GM12872 (cell line): ENCODE measurements at regions not wholly inside any gene's neighbourhood (a gene's known extent, or its start where the extent isn't known, plus 50 kb on each side); places are given as distances from the start of the nearest gene placed in this dataset.

Experiments
- CTCF ChIP-seq: IDR thresholded peaks from 3 replicates; pipeline ENCODE4 v1.5.1; 2011; ENCODE audit warnings: low read depth, mild to moderate bottlenecking, low read length, moderate library complexity; ENCODE audit not compliant: insufficient read depth

- TF ChIP-seq CTCF, result no peak
Observed at GRCh38 chr1:29809446-29810120, 573.3 kb downstream of the PTPRU start.

- TF ChIP-seq CTCF, result no peak
Observed at GRCh38 chr1:29808141-29808995, 572.0 kb downstream of the PTPRU start.

- no peak for TF ChIP-seq CTCF
Observed at GRCh38 chr1:29807689-29808088, 571.4 kb downstream of the PTPRU start.

GRCh38 chr1:29806646-29807319 lies 570.5 kb downstream of the PTPRU start:
- TF ChIP-seq CTCF, result no peak

GRCh38 chr1:29805896-29806160 lies 569.5 kb downstream of the PTPRU start:
- no peak for TF ChIP-seq CTCF

GRCh38 chr1:29805122-29805895 lies 569.0 kb downstream of the PTPRU start:
- TF ChIP-seq CTCF, result no peak
